AG09319 (cell line): ENCODE measurements at regions not wholly inside any gene's neighbourhood (a gene's known extent, or its start where the extent isn't known, plus 50 kb on each side); places are given as distances from the start of the nearest gene placed in this dataset.
"Not testable (repeated sequence)": the region's sequence is repeated elsewhere in the genome, so short reads cannot be mapped to it uniquely, and the experiment has no call there.

Experiments used
- DNase-seq: peaks from one replicate; pipeline ENCODE4 v3.0.0-alpha.2; 2010; ENCODE audit warnings: low read depth; ENCODE audit errors: extremely low read depth
- TF ChIP-seq, protein P1 (sequence below): IDR thresholded peaks from 2 replicates; pipeline ENCODE4 v1.5.1; 2011; ENCODE audit warnings: low read depth, mild to moderate bottlenecking, inconsistent platforms, low read length, moderate library complexity

DNA sequence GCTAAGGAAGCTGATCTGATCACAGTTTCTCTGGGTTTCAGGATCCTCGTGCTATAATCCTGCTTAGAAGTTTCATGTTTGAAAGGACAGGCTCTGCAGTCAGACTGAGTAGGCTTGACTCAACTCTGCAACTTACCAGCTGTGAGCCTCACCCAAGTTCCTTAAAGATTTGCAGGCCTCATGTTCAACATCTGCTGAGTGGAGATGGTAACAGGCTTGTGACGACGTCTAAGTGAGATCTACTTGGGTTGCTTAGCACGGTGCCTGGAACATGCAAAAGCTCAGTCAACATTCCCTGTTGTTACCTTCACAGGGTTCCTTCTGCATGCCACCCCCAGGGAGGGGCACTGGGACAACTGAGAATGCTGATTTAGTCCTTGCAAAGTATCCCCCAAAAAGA lies 164.2 kb downstream of the C1D start:
- DNase-seq, result no peak
- TF ChIP-seq, protein P1, sequence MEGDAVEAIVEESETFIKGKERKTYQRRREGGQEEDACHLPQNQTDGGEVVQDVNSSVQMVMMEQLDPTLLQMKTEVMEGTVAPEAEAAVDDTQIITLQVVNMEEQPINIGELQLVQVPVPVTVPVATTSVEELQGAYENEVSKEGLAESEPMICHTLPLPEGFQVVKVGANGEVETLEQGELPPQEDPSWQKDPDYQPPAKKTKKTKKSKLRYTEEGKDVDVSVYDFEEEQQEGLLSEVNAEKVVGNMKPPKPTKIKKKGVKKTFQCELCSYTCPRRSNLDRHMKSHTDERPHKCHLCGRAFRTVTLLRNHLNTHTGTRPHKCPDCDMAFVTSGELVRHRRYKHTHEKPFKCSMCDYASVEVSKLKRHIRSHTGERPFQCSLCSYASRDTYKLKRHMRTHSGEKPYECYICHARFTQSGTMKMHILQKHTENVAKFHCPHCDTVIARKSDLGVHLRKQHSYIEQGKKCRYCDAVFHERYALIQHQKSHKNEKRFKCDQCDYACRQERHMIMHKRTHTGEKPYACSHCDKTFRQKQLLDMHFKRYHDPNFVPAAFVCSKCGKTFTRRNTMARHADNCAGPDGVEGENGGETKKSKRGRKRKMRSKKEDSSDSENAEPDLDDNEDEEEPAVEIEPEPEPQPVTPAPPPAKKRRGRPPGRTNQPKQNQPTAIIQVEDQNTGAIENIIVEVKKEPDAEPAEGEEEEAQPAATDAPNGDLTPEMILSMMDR, result no peak

DNA sequence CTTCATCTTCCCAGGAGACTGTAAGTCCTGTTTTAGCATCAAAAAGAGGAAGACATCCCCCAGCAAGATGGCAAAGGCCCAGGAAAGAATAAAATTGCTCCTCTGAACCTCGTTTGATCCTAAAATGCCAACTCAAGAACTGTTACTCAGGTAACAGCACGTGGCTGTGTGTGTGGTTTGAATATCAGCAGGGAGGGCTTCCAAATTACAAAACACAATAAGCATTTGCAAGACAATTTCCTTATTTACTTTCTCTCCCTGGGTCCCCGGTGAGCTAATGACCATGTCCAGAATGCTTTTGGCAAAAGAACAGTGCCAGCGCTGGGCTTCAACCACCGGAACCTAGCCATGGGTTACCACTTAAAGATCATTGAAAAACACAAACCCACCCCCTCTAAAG lies 163.6 kb downstream of the C1D start:
- no peak for DNase-seq
- TF ChIP-seq, protein P1, result no peak

DNA sequence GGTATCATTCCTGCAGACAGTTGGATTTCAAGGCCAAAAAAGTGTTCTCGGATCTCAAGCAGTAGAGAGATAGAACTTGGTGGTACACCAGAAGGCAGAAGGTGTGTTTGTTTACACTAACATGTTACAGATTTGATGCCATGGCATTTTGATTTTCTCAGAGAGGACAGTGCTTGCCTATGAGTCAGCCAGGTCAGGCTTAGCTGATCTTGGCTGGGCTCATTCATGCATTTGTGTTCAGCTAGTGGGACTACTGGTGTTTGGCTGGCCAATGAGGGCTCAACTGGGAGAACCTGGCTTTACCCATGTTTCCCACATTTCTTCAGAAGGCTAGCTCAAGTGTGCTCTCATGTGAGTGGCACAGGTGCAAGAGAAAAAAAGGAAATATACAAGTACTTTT lies 162.0 kb downstream of the C1D start:
- TF ChIP-seq, protein P1, result no peak
- no peak for DNase-seq

DNA sequence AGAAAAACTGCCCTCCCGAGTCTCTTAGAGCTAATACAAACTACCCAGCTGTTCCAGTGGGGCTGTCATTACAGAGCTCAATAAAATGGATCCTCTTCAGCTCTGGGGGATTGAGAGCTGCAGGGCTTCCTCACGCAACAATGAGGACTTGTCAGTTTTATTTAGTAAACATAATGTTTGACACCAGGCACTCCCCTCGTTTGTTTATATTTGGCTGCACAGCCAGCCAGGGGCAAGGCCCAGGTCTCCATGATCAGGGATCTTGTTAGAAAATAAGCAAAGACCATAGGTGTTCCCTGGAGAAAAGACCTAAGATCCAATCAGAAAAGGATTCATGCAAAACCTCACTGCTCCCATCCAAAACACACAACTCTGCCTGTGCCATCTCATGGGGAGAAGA lies 158.2 kb downstream of the C1D start:
- DNase-seq, result no peak
- TF ChIP-seq, protein P1, result no peak

DNA sequence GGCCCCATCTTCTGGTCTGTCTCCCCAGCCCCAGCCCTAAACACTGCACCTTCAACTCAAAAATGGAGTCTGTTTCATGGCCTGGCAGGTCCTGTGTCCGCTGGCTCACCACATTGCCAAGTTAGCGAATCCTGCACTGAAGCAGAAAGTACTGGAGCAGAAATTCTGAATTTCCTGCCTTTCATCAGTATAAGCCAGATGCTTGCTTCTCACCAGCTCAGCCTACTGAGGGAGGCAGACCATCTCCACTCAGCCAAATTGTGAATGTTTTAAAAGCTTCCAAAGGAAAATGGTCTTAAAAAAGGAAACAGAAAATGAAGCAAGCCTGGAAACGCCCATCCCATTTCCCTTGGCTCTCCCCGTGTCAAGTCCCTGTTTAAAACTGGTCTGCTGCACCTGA lies 157.8 kb downstream of the C1D start:
- no peak for DNase-seq
- TF ChIP-seq, protein P1, result no peak

DNA sequence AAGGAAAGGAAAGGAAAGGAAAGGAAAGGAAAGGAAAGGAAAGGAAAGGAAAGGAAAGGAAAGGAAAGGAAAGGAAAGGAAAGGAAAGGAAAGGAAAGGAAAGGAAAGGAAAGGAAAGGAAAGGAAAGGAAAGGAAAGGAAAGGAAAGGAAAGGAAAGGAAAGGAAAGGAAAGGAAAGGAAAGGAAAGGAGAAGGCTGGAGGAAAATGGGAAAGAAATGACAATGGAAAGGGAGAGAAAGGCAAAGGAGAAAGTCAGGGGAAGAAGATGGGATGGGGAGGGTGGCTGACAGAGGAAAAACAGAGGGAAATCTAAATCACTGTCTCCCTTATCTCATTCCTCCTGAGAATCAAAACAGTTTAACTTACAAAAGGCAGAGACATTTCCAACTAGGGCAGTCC lies 156.3 kb downstream of the C1D start:
- not testable (repeated sequence) for DNase-seq

DNA sequence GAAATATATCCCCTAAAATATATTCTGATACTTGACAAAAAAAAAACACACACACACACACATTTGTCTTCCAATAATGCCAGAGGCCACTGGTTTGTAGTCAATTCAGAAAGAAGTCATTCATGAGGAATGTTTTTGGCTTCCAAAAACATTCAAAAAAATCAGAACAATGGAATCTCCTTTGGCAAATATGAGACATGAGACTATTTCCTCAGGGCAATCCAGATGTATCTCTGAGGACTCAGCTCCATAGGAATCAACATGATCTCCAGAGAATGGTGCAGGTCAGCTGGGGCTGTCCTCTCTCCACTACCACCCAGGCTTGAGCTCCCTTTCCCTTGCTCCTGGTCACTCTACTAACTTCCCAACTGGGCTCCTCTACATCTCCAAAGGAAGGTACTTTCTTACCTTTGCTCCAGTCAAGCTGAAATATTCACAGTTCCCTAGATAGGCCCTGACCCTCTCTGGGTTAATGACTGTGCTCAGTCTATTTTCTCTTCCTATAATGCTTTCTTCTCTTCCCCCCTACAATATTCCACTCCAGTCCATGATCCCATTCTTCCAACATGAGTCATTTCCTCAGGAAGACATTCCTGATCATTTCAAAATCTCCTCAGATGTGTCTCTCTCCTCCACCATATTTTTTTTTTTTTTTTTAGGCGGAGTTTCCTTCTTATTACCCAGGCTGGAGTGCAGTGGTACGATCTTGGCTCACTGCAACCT lies 145.3 kb downstream of the C1D start:
- DNase-seq, result peak; percentile 80

DNA sequence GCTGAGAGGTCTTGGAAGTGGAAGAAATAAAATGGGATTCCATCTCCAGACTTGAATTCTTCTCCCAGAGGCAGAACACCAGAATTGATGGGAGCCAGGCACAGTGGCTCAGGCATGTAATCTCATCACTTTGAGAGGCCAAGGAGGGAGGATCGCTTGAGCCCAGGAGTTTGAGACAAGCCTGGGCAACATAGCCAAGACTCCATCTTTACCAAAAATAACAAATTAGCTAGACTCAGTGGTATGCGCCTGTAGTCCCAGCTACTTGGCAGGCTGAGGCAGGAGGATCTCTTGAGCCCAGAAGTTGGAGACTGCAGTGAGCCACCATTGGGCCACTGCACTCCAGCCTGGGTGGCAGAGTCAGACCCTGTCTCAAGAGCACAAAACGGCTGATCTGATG lies 144.3 kb downstream of the C1D start:
- DNase-seq, result no peak
- TF ChIP-seq, protein P1, result no peak

More for the DNA sequence above, 145.3 kb downstream of the C1D start:
- TF ChIP-seq, protein P1, result no peak
